Calu3 (cell line): ENCODE measurements at regions not wholly inside any gene's neighbourhood (a gene's known extent, or its start where the extent isn't known, plus 50 kb on each side); places are given as distances from the start of the nearest gene placed in this dataset.

Source experiments
- BruUV-seq: library from RNA; stranded (reverse); fragments of 400-500 nt; replicated peaks from 2 replicates; lab custom pipeline; 2021; lab: Mats Ljungman, UMichigan
- CTCF ChIA-PET: fragments of 300-600 bp; sonication (Branson Sonifier 250); formaldehyde crosslinking; loops from one replicate; lab custom pipeline; 2022; ENCODE audit warnings: antibody characterized with exemption; lab: Charles Lee
- DNase-seq: peaks from one replicate; pipeline ENCODE4 v3.0.0; 2022
- H3K27ac Mint-ChIP-seq: one replicate; pipeline ENCODE4 v1.8.0; 2022; ENCODE audit warnings: mixed read lengths; ENCODE audit not compliant: unreplicated experiment
- H3K27me3 Mint-ChIP-seq: one replicate; pipeline ENCODE4 v1.8.0; 2022; ENCODE audit warnings: mixed read lengths; ENCODE audit not compliant: unreplicated experiment
- H3K36me3 Mint-ChIP-seq: one replicate; pipeline ENCODE4 v1.8.0; 2022; ENCODE audit warnings: mild to moderate bottlenecking, moderate library complexity, mixed read lengths; ENCODE audit not compliant: insufficient read depth, unreplicated experiment
- H3K4me1 Mint-ChIP-seq: one replicate; pipeline ENCODE4 v1.8.0; 2022; ENCODE audit warnings: mild to moderate bottlenecking, low read depth, mixed read lengths; ENCODE audit not compliant: unreplicated experiment
- H3K4me3 Mint-ChIP-seq: one replicate; pipeline ENCODE4 v1.8.0; 2022; ENCODE audit warnings: mild to moderate bottlenecking, low read depth, moderate library complexity, mixed read lengths; ENCODE audit not compliant: unreplicated experiment
- H3K9me3 Mint-ChIP-seq: one replicate; pipeline ENCODE4 v1.8.0; 2022; ENCODE audit warnings: low read depth, mixed read lengths; ENCODE audit not compliant: unreplicated experiment
- CTCF ChIP-seq: fragments of 200-600 bp; IDR thresholded peaks from one replicate; pipeline ENCODE4 v1.8.0; 2022; ENCODE audit warnings: antibody characterized with exemption; ENCODE audit not compliant: unreplicated experiment
- intact Hi-C: fragments of 100-400 bp; cut with micrococcal nuclease; formaldehyde crosslinking; loops from one replicate; pipeline ENCODE4 v1.10.0; 2022; ENCODE audit not compliant: unreplicated experiment

GRCh38 chr11:23010790-23011335 is 150.6 kb upstream of the CCDC179 start:
- Mint-ChIP-seq H3K27me3 (no peaks in the 10 kb centered on the region), H3K27ac (no peak overlapping the region), H3K36me3 (no peaks in the 10 kb centered on the region), H3K9me3 (peaks cover 3% of the 10 kb centered on the region), H3K4me1 (peaks cover 20% of the 10 kb centered on the region), H3K4me3 (no peak overlapping the region)
- intact Hi-C loops: loop anchor here (5.0 kb wide), 1 partner anchor 134 kb away; no protein-coding TSS in a partner anchor
- no peak for TF ChIP-seq CTCF
- CTCF ChIA-PET: no interaction called here
- no TSS peak for BruUV-seq
- DNase-seq: peak; percentile 12

- intact Hi-C loops: loop anchor here (2.0 to 5.0 kb wide), 2 partner anchors 92 to 136 kb away; no protein-coding TSS in a partner anchor
- no peak for TF ChIP-seq CTCF
- no peaks in the 10 kb centered on the region for H3K27me3 Mint-ChIP-seq
- peak; percentile 8 for DNase-seq
- no peak overlapping the region for H3K27ac Mint-ChIP-seq
- no TSS peak for BruUV-seq
- CTCF ChIA-PET: interaction anchor here (0.9 kb wide), 1 partner anchor 8 kb away, joined by 3 read pairs; no protein-coding TSS in a partner anchor
- H3K4me3 Mint-ChIP-seq: no peak overlapping the region
- H3K36me3 Mint-ChIP-seq: no peaks in the 10 kb centered on the region
- H3K9me3 Mint-ChIP-seq: peaks cover 3% of the 10 kb centered on the region
- peaks cover 20% of the 10 kb centered on the region for H3K4me1 Mint-ChIP-seq
These were observed 152.7 kb upstream of the CCDC179 start for GRCh38 chr11:23012930-23013329.

- CTCF ChIA-PET: interaction anchor here (0.9 kb wide), 1 partner anchor 8 kb away, joined by 3 read pairs; no protein-coding TSS in a partner anchor
- no TSS peak for BruUV-seq
- intact Hi-C loops: loop anchor here (2.0 to 5.0 kb wide), 2 partner anchors 93 to 136 kb away; no protein-coding TSS in a partner anchor
- no peak for TF ChIP-seq CTCF
- Mint-ChIP-seq H3K27me3 (no peaks in the 10 kb centered on the region), H3K36me3 (no peaks in the 10 kb centered on the region), H3K4me3 (no peak overlapping the region), H3K27ac (no peak overlapping the region), H3K4me1 (peaks cover 20% of the 10 kb centered on the region), H3K9me3 (peaks cover under 1% of the 10 kb centered on the region)
- DNase-seq: no peak
These were observed 153.2 kb upstream of the CCDC179 start for GRCh38 chr11:23013509-23013908.

- Mint-ChIP-seq H3K9me3 (no peaks in the 10 kb centered on the region), H3K27ac (no peak overlapping the region), H3K27me3 (no peaks in the 10 kb centered on the region), H3K36me3 (no peaks in the 10 kb centered on the region), H3K4me3 (no peak overlapping the region), H3K4me1 (no peaks in the 10 kb centered on the region)
- DNase-seq: peak; percentile 34
- CTCF ChIA-PET: interaction anchor here (0.8 to 1.0 kb wide), 4 partner anchors 8 to 92 kb away, joined by 3 to 10 read pairs (median 3); no protein-coding TSS in a partner anchor
- TF ChIP-seq CTCF: peak; percentile 64
- BruUV-seq: no TSS peak
- intact Hi-C loops: loop anchor here (5.0 to 10.0 kb wide), 3 partner anchors 91 to 1213 kb away; no protein-coding TSS in a partner anchor
These were observed 161.1 kb upstream of the CCDC179 start for GRCh38 chr11:23021287-23021863.
